GM12878 (cell line): ENCODE measurements at regions not wholly inside any gene's neighbourhood (a gene's known extent, or its start where the extent isn't known, plus 50 kb on each side); places are given as distances from the start of the nearest gene placed in this dataset.

Experiments used
- ATAC-seq: fragments of 200-7000 bp; cut with Tn5 transposase; 3 replicates; pipeline ENCODE4 v1.9.1; 2020; ENCODE audit warnings: mild to moderate bottlenecking, moderate library complexity
- BruUV-seq: library from RNA; stranded (reverse); fragments of 400-500 nt; replicated peaks from 2 replicates; lab custom pipeline; 2021; lab: Mats Ljungman, UMichigan
- CTCF ChIA-PET: fragments of 300-600 bp; sonication (Branson Sonifier 250); formaldehyde crosslinking; extraction: SDS; loops from one replicate; lab custom pipeline; 2021; ENCODE audit warnings: inconsistent platforms; lab: Yijun Ruan, JAX
- POLR2A ChIA-PET: fragments of 350-600 bp; formaldehyde crosslinking; extraction: SDS; loops from one replicate; lab custom pipeline; 2021; ENCODE audit warnings: inconsistent platforms; lab: Charles Lee
- RAD21 ChIA-PET: fragments of 300-600 bp; sonication (Branson Sonifier 250); formaldehyde crosslinking; loops from one replicate; lab custom pipeline; 2023; ENCODE audit warnings: antibody characterized with exemption; ENCODE audit not compliant: unreplicated experiment; lab: Charles Lee
- SMC1A ChIA-PET: fragments of 300-600 bp; sonication (Branson Sonifier 250); formaldehyde crosslinking; loops from one replicate; lab custom pipeline; 2023; ENCODE audit not compliant: unreplicated experiment, uncharacterized antibody; lab: Charles Lee
- DNase-seq: peaks from one replicate; pipeline ENCODE4 v3.0.0-alpha.2; 2011; ENCODE audit warnings: low read depth, low spot score
- FAIRE-seq: peaks from 3 replicates; lab custom pipeline; 2011; peaks lifted over from hg19 to GRCh38; lab: Jason Lieb, UNC
- H2AFZ ChIP-seq: 2 replicates; pipeline ENCODE4 v1.6.0; 2011; ENCODE audit warnings: low read depth, low read length, control low read depth; ENCODE audit not compliant: control insufficient read depth
- H3K27ac ChIP-seq: 2 replicates; pipeline ENCODE4 v1.5.1; 2011; ENCODE audit warnings: control low read depth; ENCODE audit not compliant: control insufficient read depth, insufficient read depth
- H3K27me3 ChIP-seq, 2 experiments: replicated peaks in 1 of 2; 2 replicates each; pipeline versions ENCODE4 v1.6.0 to v1.6.1; 2011; ENCODE audit warnings: low read length in 1 of 2; ENCODE audit not compliant: control insufficient read depth in 2 of 2, insufficient read depth in 2 of 2
- H3K36me3 ChIP-seq, 2 experiments: 2 replicates each; pipeline ENCODE4 v1.5.1; 2011; ENCODE audit warnings: low read length in 1 of 2; ENCODE audit not compliant: control insufficient read depth in 2 of 2, insufficient read depth in 2 of 2
- H3K4me1 ChIP-seq: 2 replicates; pipeline ENCODE4 v1.6.1; 2011; ENCODE audit warnings: mild to moderate bottlenecking, low read length, moderate library complexity, mixed read lengths; ENCODE audit not compliant: control insufficient read depth, insufficient read depth
- H3K4me2 ChIP-seq: 2 replicates; pipeline ENCODE4 v1.6.0; 2011; ENCODE audit warnings: control low read depth; ENCODE audit not compliant: control insufficient read depth, insufficient read depth
- H3K4me3 ChIP-seq: fragments of 200-600 bp; sonication (generic); 2 replicates; pipeline ENCODE4 v1.5.1; 2016
- H3K79me2 ChIP-seq: 2 replicates; pipeline ENCODE4 v1.6.0; 2011; ENCODE audit warnings: low read length; ENCODE audit not compliant: control insufficient read depth, insufficient read depth
- H3K9ac ChIP-seq: 2 replicates; pipeline ENCODE4 v1.8.0; 2011; ENCODE audit warnings: low read length, control low read depth, mixed read lengths; ENCODE audit not compliant: control insufficient read depth, insufficient read depth
- H3K9me3 ChIP-seq: replicated peaks from 3 replicates; pipeline ENCODE4 v1.5.1; 2011; ENCODE audit warnings: mild to moderate bottlenecking, low read length; ENCODE audit not compliant: control insufficient read depth, insufficient read depth
- H4K20me1 ChIP-seq: 2 replicates; pipeline ENCODE4 v1.6.0; 2011; ENCODE audit not compliant: control insufficient read depth, insufficient read depth
- BCL11A ChIP-seq: IDR thresholded peaks from 2 replicates; pipeline ENCODE4 v1.6.1; 2011; ENCODE audit warnings: low read depth, low read length
- CEBPB ChIP-seq, 2 experiments: fragments of 150-350 bp in 1 of 2; IDR thresholded peaks; 2 replicates each; pipeline ENCODE4 v1.6.1; 2012 to 2014; ENCODE audit warnings: low read depth in 2 of 2, low read length in 2 of 2, borderline replicate concordance in 1 of 2, inconsistent platforms in 1 of 2
- CREM ChIP-seq: IDR thresholded peaks from 2 replicates; pipeline ENCODE4 v1.6.1; 2014; ENCODE audit warnings: antibody characterized with exemption, low read depth
- E4F1 ChIP-seq: fragments of 450-650 bp; IDR thresholded peaks from 2 replicates; pipeline ENCODE4 v1.6.1; 2018; ENCODE audit warnings: borderline replicate concordance, mild to moderate bottlenecking; ENCODE audit not compliant: partially characterized antibody
- KAT2A ChIP-seq: conservative IDR thresholded peaks from 2 replicates; pipeline ENCODE4 v1.6.1; 2011; ENCODE audit warnings: low read depth, low read length; ENCODE audit not compliant: control insufficient read depth
- NFYB ChIP-seq: IDR thresholded peaks from 2 replicates; pipeline ENCODE4 v1.6.1; 2011; ENCODE audit warnings: low read depth, mild to moderate bottlenecking, low read length, improper control_type of control experiment, moderate library complexity; ENCODE audit not compliant: insufficient read depth
- PRDM15 ChIP-seq: fragments of 450-650 bp; formaldehyde crosslinking; IDR thresholded peaks from 2 replicates; pipeline ENCODE4 v1.4.0; 2020; ENCODE audit warnings: mild to moderate bottlenecking, moderate library complexity
- RUNX3 ChIP-seq: IDR thresholded peaks from 2 replicates; pipeline ENCODE4 v1.6.1; 2012; ENCODE audit warnings: low read length, inconsistent platforms
- SIN3A ChIP-seq: IDR thresholded peaks from 2 replicates; pipeline ENCODE4 v1.6.1; 2012; ENCODE audit warnings: low read depth, low read length, improper control_type of control experiment
- STAT3 ChIP-seq: IDR thresholded peaks from 2 replicates; pipeline ENCODE4 v1.6.1; 2011; ENCODE audit warnings: low read depth, low read length, improper control_type of control experiment
- ZNF207 ChIP-seq: fragments of 450-650 bp; IDR thresholded peaks from 2 replicates; pipeline ENCODE4 v1.6.1; 2014; ENCODE audit warnings: antibody characterized with exemption, mild to moderate bottlenecking, borderline replicate concordance
- ZNF622 ChIP-seq: fragments of 450-650 bp; IDR thresholded peaks from 2 replicates; pipeline ENCODE4 v1.6.1; 2017; ENCODE audit warnings: mild to moderate bottlenecking, inconsistent platforms
- WGBS: methylation state at CpG from one replicate; pipeline ENCODE4 v1.1.6; 2016; ENCODE audit warnings: low lambda C conversion rate; ENCODE audit not compliant: insufficient replicate concordance, insufficient coverage; ENCODE audit errors: missing lambda C conversion rate; 5-methylcytosine and 5-hydroxymethylcytosine counted together
- in situ Hi-C: fragments of 300-500 bp; cut with MboI; formaldehyde crosslinking; loops from 9 replicates; pipeline ENCODE4 v1.14.3; 2018; ENCODE audit warnings: mixed read lengths
- intact Hi-C: fragments of 100-400 bp; cut with micrococcal nuclease; formaldehyde crosslinking; loops from one replicate; pipeline ENCODE4 v1.14.2; 2022; ENCODE audit not compliant: unreplicated experiment

- no peaks in the 10 kb centered on the region for H4K20me1 ChIP-seq
- TF ChIP-seq STAT3 (no peak), BCL11A (no peak)
- no TSS peak for BruUV-seq
- in situ Hi-C loops (no loop called here), intact Hi-C loops (no loop called here)
- H3K27ac ChIP-seq: no peak overlapping the region
- no peak overlapping the region for H2AFZ ChIP-seq
- ChIA-PET RAD21 (no interaction called here), SMC1A (no interaction called here), POLR2A (no interaction called here), CTCF (no interaction called here)
- H3K9ac ChIP-seq: no peak overlapping the region
- H3K4me3 ChIP-seq: no peak overlapping the region
- H3K4me2 ChIP-seq: no peak overlapping the region
- H3K79me2 ChIP-seq: no peaks in the 10 kb centered on the region
- no peaks in the 10 kb centered on the region for H3K4me1 ChIP-seq
- no peaks in the 10 kb centered on the region for H3K9me3 ChIP-seq
- H3K36me3 ChIP-seq: no peaks in the 10 kb centered on the region
- no peaks in the 10 kb centered on the region for H3K27me3 ChIP-seq
- no peak for DNase-seq
- FAIRE-seq: no peak
- no peak for ATAC-seq
Measured at GRCh38 chr1:69233463-69233862, 334.3 kb upstream of the LRRC7 start.

- no peak for ATAC-seq
- BruUV-seq: no TSS peak
- TF ChIP-seq E4F1 (no peak), NFYB (no peak), BCL11A (no peak), KAT2A (no peak), CREM (no peak), SIN3A (no peak), CEBPB (IDR thresholded peaks at IDR 0.05; ENCODE audit: borderline replicate concordance in 1 of 2, low read depth in 2 of 2, low read length in 2 of 2) (no peak), ZNF622 (no peak), RUNX3 (no peak), ZNF207 (no peak), PRDM15 (CRISPR knock-in tag) (no peak)
Measured at GRCh38 chr1:69244211-69244610, 323.5 kb upstream of the LRRC7 start.

More at GRCh38 chr1:69244211-69244610, 323.5 kb upstream of the LRRC7 start:
- POLR2A ChIA-PET: no interaction called here
- H3K79me2 ChIP-seq: no peaks in the 10 kb centered on the region
- in situ Hi-C loops: no loop called here
- H3K27ac ChIP-seq: no peak overlapping the region
- H3K4me2 ChIP-seq: no peak overlapping the region
- no peak overlapping the region for H3K4me3 ChIP-seq
- DNase-seq (no peak), FAIRE-seq (no peak)
- H3K27me3 ChIP-seq: no peaks in the 10 kb centered on the region
- H4K20me1 ChIP-seq: no peaks in the 10 kb centered on the region
- CTCF ChIA-PET: interaction anchor here (0.8 kb wide), 1 partner anchor 10 kb away, joined by 4 read pairs; no protein-coding TSS in a partner anchor
- H3K36me3 ChIP-seq: no peaks in the 10 kb centered on the region
- SMC1A ChIA-PET: interaction anchor here (1.5 kb wide), 1 partner anchor 15 kb away, joined by 3 read pairs; no protein-coding TSS in a partner anchor
- H2AFZ ChIP-seq: no peak overlapping the region
- 92% methylated on average over 1 of the region's 1 CpG for WGBS
- H3K4me1 ChIP-seq: no peaks in the 10 kb centered on the region
- H3K9me3 ChIP-seq: no peaks in the 10 kb centered on the region
- no peak overlapping the region for H3K9ac ChIP-seq
- RAD21 ChIA-PET: no interaction called here
- intact Hi-C loops: no loop called here
